GM19099 (cell line): ENCODE measurements at regions not wholly inside any gene's neighbourhood (a gene's known extent, or its start where the extent isn't known, plus 50 kb on each side); places are given as distances from the start of the nearest gene placed in this dataset.

ENCODE experiments used
- POLR2A ChIP-seq: IDR thresholded peaks from 3 replicates; pipeline ENCODE4 v1.6.1; 2011; ENCODE audit warnings: low read depth; ENCODE audit not compliant: insufficient read length; ENCODE audit errors: extremely low read depth

DNA sequence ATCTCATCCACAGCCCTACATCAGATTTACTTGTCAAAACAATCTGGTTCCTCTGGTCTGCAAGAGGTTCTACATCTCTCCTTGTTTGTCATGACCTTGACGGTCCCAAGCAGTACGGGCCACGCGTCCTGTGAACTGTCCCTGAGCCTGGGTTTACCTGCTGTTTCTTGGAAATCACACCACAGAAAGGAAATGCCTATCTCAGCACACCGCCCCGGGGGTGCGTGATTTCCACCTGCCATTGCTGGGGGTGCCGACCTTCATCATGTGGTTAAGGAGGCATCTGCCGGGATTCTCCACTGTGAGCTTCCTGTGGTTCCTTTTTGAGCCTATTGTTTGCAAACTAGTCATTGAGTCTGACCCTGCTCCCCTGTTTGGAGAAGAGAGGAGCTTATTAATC is 1363.4 kb downstream of the BRD1 start:
- no peak for TF ChIP-seq POLR2A

DNA sequence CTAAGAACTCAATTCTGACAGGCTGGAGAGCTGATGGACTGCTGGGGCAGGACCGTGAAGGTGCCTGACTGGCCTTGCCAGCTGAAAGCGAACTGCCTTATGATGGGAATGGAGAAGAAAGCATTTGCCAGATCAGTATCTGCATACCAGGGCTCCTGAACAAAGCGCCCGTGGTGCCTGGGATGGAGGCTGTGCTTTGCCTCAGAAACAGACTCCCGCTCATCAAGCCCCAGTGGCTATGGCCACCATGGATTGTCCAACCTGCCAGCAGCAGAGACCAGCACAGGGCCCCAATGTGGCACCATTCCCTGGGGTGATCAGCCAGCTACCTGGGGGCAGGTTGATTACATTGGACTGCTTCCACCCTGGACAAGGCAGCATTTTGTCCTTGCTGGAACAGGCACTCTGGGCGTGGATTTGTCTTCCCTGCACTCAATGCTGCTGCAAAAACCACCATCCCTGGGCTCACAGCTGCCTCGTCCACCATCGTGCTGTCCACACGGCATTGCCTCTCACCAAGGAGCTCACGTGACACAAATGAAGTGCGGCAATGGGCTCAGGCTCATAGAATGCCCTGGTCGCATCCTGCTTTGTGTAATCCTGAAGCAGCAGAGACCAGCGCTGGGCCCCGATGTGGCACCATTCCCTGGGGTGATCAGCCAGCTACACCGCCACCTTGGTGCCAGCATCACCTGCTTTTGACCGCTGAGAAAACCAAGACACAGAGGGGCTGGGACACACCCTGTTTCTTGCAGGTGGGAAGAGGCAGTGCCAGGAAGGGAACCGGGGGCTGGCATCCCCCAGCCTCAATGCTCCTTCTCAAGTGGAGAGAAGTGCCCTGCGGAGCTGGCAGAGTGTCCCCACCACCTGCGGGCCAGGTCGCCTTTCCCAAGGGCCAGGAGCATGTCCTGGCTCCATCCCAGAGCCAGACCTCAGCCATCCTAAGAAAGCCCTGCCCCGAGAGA is 1367.5 kb downstream of the BRD1 start:
- TF ChIP-seq POLR2A, result no peak

DNA sequence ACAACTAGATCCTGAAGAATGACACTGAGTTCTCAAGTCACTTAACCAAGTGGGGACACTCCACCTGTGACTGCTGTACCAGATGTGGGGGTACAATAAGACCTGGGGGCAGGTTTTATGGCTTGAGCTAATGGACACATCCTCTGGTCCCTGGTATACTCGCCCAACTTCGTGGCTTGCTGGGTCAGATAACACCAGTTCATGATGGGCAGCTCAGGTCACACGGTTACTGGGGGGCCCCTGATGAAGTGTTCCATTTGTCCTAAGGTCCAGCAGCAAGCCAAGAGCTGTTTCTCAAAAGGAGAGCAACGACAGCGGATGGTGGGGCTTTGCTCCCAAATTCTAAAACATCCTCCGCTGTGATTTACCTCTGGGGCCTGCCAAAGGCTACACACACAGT is 1368.4 kb downstream of the BRD1 start:
- TF ChIP-seq POLR2A, result no peak

DNA sequence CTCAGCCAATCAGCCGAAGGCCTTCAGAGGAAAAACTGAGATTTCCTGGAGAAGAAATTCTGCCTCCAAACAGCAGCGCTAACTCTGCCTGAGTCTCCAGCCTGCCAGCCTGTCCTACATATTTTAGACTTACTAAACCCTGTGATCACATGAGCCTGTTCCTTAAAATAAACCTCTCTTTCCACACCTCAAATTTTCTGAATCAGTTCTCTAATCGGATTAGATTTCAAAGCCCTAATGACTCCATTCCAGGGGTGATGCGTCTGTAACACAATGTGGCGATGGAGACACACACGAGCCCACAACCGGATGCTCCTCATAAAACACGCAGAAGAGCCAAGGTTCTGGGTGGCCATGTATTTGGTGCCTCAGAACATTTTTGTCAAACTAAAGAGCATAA is 1371.2 kb downstream of the BRD1 start:
- TF ChIP-seq POLR2A, result no peak

DNA sequence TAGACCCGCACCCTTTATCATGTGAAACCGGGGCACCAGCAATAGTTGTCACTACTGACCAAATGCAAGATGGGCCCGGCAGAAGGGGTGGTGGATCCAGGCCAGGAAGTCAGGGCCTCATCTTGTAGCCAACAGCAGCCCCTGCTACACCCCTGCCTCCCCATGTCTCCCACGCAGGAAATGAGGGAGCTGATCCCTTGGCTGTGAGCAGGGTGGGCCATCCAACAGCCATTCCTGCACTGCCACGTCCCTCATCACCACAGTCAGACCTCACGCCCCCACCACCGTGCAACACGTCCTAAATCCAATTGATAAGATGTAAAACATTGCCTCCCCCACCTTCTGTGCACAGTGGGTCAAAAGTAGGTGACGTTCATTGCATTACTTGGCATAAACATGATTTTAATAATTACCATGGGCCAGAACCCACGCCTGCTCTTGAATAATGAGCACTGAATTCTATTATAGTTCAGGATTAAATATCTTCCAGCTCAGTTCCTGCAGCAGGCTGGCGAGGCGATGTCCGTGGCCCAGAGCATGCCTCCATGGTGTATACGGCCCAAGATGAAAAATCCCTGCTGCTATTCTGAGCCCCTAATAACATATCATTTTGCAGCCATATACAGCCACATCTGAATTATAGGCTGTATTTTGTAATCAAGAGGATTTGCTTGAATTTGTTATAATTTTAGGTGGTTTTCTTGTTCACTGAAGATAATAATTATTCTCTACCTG is 1373.8 kb downstream of the BRD1 start:
- no peak for TF ChIP-seq POLR2A

DNA sequence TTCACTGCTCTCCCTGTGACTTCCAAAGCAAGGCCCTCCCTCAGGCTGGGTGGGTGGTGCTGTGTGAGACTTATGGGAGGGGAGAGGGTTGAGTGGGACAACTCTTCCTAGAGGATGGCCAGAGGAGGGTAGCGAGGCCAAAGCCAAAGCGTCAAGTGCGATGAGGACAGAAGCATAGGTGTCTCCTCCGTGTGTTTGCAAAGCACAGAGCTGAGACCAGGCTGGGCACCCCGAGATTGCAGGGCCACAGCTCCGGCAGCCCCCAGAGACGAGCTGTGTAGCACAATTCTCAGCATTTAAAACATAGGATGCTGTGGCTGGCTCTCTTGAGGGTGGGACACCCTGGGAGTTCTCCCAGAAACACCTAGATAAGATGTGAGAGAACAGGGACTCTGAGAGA is 1374.5 kb downstream of the BRD1 start:
- TF ChIP-seq POLR2A, result no peak

DNA sequence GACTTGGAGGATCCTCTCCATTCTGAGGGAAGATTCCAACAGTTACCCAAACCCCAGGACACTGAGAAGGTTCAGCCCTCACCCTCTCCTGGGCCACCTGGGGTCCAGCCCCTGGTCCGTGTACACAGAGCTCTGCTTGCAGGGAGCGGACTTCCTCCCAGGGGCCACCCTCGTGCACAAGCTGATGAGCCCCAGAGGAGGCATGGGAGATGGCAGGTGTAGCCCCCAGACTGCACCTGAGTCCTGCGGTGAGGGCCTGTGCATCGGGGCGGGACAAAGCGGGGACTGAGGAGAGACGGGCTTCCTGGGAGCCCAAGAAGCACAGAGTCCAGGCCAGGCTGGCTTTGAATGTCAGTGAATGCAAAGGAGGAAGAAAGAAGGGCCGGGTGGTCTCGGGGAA is 1374.9 kb downstream of the BRD1 start:
- TF ChIP-seq POLR2A, result no peak

DNA sequence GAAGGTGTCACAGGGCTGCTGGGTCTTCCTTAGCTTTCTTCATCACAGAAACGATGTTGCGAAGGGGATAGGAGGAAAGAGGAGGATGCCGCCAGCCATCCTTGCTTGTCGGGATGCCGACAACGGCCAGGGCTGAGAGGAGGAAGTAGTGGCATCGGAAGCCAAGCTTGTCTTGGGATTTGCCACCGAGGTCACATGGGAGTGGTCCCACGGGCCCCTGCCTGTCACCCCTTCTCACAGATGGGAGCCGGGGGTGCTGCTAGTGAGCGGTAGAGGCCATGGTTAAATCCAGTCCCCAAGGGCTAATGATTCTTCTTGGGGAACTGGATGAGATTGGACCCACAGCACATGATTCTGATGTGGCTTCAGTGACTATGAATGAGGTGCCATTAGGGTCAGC is 1375.8 kb downstream of the BRD1 start:
- TF ChIP-seq POLR2A, result no peak

DNA sequence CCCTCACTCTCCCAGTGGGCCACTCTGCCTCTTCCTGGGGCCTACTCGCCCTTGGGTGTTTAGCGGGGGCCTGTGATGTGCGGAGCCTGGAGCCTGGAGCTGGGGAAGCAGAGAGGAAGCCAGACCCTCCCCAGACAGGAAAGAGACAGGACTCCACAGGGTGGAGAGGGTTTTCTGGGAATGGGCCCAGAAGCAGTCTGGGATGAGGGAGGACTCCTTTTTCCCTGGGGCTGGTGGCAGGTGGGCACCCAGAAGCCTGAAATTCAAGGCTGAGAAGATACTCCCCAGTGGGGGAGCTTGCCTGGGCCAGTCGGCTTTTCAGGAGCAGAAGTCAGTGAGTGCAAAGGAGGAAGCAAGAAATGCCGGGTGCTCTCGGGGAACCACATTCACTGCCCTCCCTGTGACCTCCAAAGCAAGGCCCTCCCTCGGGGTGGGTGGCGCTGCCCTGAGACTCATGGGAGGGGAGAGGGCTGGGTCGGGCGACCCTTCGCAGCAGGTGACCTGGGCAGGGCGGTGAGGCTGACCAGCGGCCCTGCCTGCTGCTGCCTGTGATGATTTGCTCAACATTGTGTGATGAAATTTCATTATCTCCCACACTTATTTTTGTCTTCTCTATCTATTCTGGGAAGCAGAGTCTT is 1377.4 kb downstream of the BRD1 start:
- TF ChIP-seq POLR2A, result no peak

DNA sequence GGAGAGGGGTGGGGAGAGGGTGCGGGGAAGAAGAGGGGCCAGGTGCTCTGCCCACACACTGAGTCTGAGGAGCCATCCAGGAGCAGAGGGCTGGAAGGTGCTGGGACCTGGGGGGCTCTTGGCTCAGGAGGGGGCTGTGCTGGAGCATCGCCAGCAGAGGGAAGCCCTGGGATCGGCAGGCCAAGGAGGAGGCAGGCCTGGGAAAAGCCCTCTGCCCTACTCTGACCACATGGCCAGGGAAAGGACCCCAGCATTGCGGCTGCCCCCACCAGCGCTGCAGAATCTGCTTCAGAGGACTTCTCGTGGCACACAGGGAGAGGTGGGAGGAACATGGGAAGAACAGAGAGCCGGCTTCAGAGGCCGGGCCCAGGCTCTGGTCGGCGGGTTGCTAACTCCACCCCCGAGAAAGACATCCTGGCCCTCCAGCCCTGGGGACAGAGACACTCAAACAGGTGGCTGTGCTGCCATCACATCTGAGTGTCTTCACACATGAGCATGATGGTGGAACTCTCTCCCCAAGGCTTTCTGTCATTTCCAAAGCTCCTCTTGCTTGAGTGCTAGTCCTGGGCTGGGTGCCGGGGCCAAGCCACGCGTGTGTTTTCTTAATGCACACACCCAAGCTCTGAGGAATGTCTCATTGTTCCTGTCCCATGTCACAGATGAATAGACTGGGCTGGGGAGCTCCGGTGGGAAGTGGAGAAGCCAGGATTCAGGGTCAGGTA is 1378.0 kb downstream of the BRD1 start:
- TF ChIP-seq POLR2A, result no peak

DNA sequence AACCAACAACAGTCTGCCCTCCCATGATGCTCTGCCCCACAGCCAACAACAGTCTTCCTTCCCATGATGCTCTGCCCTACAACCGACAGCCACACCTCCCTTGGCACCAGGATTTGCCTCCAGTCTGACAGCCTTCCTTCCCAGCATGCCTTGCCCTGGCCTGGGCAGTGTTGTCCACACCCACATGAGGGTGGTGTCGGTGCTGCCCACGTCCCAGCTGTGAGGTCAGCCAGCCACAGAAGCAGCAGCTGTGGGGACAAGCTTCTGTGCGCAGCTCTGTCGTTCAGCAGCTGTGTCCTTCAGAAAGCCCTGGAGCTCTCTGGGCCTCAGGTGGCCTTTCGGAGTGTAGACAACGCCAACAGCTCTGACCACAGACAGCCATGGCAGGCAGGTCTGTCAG is 1378.9 kb downstream of the BRD1 start:
- no peak for TF ChIP-seq POLR2A

DNA sequence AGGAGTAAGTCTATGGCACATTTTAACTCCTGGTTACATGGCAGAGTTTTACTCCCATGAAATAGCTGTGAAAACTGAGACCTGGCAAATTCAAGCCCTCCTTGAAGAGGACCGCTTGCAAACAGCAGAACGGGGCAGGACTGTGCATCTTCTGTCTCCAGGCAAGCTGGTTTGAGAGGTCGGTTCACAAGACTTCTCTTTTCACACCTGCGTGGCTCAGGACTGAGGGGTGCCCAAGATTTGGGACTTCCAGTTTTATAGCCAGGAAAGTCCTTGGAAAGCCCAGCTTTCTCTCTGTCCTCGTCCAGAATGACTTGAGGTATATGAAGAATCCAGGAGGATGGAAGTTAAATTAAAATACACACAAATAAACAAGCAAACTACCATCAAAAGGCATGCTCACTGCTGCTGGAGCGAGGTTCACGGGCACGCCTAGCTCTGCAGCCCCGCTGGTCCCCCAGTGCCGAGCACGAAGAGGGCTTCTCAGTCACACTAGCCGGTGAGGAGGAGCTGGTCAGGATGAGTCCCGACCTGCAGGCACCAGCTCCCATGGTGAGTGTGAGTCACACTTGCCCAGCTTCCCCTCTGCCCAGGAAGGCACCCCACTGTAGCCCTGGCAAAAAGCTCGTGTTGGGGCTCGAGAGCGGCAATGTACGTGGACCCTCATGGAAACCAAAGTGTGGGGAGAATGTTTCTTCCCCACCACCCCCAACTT is 1382.4 kb downstream of the BRD1 start:
- no peak for TF ChIP-seq POLR2A

DNA sequence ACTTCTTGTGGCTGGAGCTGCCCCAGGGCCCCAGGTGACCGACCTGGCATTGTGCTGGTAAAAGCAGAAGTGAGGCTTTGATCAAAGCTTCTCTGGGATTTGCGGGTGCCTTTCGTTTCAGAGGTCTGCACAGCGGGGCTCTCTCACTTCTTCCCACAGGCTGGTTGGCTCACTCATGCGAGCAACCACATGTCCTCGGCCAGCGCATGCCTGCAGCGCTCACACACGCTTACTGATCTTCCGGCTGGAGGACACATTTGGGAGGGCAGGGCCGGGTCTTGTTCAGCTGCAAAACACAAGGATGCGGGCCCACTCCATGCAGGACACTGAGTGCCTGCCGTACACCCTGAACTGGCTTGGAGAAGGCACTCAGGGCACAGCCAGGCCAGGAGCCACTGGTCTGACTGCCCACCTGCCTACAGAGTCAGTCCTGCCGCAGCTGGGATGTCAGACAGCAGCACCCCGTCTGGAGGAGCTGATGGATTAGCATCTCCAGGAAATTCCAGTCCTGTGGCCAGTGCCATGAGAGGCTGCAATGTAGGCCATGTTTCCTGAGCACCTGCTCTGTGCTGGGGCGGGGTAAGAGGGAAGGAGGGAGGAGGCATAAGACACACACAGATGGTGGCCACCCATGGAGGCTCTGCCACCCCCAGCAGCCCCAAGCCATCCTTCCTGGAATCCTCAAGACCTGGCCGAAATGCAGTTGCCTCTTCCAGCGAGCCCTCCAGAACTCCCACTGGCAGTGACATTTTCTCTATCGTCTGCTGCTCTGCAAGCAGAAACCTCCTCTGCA is 1383.2 kb downstream of the BRD1 start:
- TF ChIP-seq POLR2A, result no peak

DNA sequence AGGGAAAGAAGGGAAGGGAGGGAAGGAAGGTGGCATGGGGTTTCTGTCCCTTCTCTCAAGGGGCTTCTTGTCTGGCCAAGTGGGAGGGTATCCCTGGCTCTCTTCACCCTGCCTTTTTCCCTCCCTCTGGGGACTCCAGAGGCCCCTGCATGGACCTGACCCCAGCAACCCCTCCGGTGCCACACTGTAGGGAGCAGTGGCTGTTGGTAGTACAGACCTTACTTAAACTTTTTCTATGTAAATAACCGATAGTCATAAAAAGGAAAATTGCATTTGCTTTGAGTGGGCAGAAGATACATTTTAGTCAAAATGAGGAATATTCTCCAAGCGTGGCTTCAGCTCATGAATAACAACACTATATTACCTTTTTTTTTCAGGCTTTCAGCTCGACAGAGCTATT is 1384.0 kb downstream of the BRD1 start:
- TF ChIP-seq POLR2A, result no peak
